C4-2B (cell line): ENCODE measurements at regions not wholly inside any gene's neighbourhood (a gene's known extent, or its start where the extent isn't known, plus 50 kb on each side); places are given as distances from the start of the nearest gene placed in this dataset.

ENCODE experiments used
- H3K27ac ChIP-seq: fragments of 450-650 bp; 2 replicates; pipeline ENCODE4 v1.5.1; 2017
- ZFX ChIP-seq: fragments of 450-650 bp; IDR thresholded peaks from 2 replicates; pipeline ENCODE4 v1.6.1; 2017
- TF ChIP-seq, protein P1 (sequence below): fragments of 450-650 bp; conservative IDR thresholded peaks from 2 replicates; pipeline ENCODE4 v1.5.1; 2017; ENCODE audit warnings: mild to moderate bottlenecking

DNA sequence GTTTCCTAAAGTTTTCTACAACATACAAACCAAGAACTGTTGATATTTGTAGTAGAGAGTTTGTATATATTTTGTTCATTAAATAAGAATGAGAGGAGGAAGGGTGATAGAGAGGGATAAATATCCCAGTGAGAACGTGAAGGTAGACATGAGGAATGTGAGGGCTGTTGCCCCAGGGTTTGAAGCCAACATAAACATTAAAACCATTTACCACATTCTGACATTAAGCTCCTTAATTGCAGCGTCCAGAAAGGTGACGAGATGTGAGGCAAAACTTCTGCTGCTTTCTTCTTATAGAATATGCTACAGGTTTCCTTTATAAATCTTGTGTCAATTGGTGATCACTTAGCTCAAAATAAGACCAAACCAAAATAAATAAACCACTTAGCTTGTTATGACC lies 267.8 kb upstream of the CNTN4 start:
- TF ChIP-seq, protein P1, sequence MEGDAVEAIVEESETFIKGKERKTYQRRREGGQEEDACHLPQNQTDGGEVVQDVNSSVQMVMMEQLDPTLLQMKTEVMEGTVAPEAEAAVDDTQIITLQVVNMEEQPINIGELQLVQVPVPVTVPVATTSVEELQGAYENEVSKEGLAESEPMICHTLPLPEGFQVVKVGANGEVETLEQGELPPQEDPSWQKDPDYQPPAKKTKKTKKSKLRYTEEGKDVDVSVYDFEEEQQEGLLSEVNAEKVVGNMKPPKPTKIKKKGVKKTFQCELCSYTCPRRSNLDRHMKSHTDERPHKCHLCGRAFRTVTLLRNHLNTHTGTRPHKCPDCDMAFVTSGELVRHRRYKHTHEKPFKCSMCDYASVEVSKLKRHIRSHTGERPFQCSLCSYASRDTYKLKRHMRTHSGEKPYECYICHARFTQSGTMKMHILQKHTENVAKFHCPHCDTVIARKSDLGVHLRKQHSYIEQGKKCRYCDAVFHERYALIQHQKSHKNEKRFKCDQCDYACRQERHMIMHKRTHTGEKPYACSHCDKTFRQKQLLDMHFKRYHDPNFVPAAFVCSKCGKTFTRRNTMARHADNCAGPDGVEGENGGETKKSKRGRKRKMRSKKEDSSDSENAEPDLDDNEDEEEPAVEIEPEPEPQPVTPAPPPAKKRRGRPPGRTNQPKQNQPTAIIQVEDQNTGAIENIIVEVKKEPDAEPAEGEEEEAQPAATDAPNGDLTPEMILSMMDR, result no peak
- TF ChIP-seq ZFX, result no peak

DNA sequence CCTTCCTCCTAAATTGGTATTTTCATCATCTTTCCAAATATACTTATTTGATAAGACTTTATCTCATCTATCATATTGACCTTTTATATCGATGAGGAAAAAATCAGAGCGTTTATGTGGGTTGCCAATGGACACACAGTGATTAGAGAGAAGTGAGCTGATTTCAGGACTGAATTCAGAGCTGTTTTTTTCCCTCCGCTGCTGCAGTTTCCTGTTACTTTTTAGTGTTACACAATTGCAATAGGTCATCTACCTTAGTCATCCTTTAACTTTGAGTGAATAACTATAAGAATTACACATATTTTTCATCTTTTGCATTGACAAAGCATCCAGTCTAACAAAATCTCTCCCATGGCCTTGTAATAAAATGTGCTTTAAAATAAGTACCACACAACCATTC lies 266.3 kb upstream of the CNTN4 start:
- no peak for TF ChIP-seq ZFX
- H3K27ac ChIP-seq, result no peak overlapping the region

More for the DNA sequence above, 267.8 kb upstream of the CNTN4 start:
- H3K27ac ChIP-seq, result no peak overlapping the region

DNA sequence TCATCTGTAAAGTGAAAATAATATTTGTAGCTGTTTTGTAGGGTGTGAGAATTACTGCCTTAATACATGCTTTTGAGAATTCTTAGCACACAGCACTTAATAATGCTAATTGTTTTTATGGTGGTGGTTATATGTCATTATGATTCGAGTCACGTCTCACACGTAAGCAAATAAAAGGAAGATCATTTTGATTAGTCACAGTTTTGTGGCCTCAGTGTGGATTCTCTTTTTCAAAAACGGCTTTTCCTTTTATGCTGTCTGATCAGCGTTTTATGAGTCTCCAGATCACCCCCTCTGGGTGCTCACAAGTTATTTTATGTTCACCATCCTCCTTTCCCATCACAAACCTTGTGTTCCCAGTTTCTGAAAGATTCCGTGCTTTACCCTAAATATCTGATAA lies 255.6 kb upstream of the CNTN4 start:
- TF ChIP-seq, protein P1, result no peak
- no peak for TF ChIP-seq ZFX
- H3K27ac ChIP-seq, result no peak overlapping the region

DNA sequence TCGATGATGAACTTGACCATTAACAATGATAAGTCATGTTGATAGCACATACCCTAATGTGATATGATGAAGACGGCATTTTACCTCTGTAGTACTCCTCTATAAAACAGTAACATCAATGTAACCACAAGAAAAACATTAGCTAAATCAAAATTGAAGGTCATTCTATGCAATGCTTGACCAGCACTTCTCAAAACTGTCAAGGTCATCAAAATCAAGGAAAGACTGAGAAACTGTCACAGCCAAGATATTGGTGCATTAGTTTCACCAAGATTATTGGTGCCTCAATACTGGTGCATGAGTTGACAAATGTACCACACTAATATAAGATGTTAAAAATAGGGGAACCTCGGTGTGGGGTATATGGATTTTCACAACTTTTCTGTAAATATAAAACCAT lies 251.1 kb upstream of the CNTN4 start:
- no peak overlapping the region for H3K27ac ChIP-seq
- TF ChIP-seq, protein P1, result no peak
- TF ChIP-seq ZFX, result no peak

DNA sequence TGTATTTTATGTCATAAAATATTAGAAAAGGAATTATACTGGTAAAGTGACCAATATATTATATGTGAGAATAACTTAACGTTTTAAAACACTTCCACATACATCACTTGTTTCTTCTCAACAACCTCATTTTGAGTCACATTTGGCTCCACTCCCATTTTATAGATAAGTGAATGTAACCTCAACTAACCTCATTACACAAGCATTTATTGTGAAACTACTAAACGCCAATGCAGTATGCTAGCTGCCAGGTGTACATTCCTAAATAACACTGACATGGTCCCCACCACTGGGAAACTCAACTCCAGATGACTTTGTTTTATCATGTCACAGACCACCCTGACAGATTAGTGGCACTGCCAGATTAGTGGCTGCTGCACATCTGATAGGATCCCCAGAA lies 249.7 kb upstream of the CNTN4 start:
- TF ChIP-seq, protein P1, result no peak
- no peak for TF ChIP-seq ZFX
- no peak overlapping the region for H3K27ac ChIP-seq

DNA sequence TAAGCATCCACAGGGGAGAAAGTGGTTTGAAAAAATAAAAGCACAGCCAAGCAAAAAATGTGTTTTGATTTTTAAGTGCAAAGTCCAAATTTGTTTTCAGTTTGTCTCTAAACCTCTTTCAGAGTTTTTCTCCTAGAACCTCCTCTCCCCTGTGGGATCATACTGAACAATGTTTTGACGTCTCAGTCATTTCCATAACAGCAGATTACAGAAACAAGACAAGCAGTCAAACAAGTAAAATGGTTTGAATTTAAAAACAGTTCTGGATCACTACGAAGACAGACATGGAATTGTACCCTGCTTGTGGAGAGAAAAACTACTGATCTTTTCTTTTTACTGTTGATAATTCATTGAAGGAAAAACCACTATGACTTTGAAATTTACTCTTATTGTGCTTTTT lies 245.7 kb upstream of the CNTN4 start:
- H3K27ac ChIP-seq, result no peak overlapping the region
- TF ChIP-seq ZFX, result no peak
- TF ChIP-seq, protein P1, result no peak

DNA sequence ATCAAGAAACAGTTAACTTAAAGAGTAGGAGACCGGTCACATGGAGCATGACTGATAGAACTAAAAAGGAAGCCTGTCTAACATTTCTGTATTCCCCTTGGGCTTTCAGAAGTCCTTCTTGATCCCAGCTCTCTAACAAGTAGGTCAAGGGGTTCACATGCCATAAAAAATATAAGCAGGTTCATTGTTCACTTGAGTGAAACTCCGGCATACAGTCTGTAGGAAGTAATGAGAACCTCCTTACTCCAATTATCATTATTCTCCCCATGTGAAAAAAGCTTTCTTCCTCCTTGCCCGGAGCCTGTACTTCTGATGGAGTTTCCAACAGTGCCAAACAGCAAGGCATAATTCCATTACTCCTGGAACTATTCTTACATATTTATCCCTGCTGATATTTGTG lies 242.8 kb upstream of the CNTN4 start:
- TF ChIP-seq ZFX, result no peak

DNA sequence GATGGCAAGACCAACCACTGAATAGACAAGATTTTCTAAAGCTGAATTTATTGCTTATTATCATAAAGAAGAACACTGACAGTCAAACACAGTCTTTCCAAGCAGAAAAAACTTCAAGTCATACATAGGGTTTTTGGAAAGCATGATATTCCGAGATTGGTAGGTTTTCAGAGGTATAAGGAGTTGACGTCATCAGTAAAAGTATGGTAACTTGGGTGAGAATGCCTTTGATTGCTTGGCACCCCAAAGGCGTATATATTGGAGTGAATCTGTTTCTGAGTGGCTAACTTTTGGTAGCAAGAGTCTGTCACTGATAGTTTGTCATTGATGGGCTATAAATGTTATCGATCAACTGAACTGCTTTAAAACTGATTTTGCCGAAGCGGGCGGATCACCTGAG lies 227.9 kb upstream of the CNTN4 start:
- H3K27ac ChIP-seq, result no peak overlapping the region
- TF ChIP-seq, protein P1, result no peak
- no peak for TF ChIP-seq ZFX

More for the DNA sequence above, 242.8 kb upstream of the CNTN4 start:
- no peak overlapping the region for H3K27ac ChIP-seq

DNA sequence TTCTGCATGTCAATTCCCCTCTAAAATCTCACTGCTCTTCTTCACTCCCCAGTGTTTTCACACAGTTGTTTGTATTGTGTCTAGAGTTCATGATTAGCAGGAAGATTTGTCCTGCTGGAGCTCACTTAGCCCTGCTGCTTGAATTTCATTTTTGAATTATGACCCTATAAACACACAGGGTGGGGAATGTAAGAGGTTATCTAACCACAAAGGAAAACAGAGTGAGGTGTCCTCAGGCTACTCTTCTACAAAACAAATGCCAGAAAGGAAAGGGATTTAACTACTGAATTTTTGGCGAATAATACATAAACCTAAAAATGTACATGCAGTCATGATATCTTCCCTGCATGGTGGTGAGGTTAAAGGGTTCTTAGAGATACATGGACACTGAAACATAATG lies 215.1 kb upstream of the CNTN4 start:
- no peak overlapping the region for H3K27ac ChIP-seq

More for the DNA sequence above, 215.1 kb upstream of the CNTN4 start:
- TF ChIP-seq, protein P1, result no peak
- TF ChIP-seq ZFX, result no peak
